ENCODE measurements at regions not wholly inside any gene's neighbourhood (a gene's known extent, or its start where the extent isn't known, plus 50 kb on each side); places are given as distances from the start of the nearest gene placed in this dataset.

DNA sequence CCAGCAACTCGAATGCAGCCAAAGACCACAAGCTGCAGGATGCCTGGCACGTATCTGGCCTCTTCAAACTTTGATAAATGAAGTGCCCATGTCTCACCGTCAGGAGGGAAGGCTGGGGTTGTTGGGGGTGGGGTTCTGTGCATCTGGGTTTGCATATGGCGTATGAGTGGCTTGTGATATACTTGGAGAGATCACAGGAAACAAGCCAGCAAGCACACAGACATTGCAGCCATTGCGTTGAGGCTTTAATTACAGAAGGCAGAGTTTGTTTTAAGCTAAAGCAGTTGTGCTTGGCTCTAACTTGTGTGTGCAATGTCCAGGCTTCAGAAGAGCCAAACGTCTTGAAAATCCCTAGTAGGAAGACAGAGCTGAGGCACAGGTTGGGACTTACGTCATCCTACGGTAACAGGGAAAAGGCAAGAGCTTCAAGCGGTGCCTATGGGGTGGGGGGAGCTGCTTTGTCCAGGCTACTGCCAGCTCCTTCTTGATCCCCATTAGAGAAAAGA, 109.2 kb downstream of the ASB7 start (continued):
- TF ChIP-seq, protein P1, sequence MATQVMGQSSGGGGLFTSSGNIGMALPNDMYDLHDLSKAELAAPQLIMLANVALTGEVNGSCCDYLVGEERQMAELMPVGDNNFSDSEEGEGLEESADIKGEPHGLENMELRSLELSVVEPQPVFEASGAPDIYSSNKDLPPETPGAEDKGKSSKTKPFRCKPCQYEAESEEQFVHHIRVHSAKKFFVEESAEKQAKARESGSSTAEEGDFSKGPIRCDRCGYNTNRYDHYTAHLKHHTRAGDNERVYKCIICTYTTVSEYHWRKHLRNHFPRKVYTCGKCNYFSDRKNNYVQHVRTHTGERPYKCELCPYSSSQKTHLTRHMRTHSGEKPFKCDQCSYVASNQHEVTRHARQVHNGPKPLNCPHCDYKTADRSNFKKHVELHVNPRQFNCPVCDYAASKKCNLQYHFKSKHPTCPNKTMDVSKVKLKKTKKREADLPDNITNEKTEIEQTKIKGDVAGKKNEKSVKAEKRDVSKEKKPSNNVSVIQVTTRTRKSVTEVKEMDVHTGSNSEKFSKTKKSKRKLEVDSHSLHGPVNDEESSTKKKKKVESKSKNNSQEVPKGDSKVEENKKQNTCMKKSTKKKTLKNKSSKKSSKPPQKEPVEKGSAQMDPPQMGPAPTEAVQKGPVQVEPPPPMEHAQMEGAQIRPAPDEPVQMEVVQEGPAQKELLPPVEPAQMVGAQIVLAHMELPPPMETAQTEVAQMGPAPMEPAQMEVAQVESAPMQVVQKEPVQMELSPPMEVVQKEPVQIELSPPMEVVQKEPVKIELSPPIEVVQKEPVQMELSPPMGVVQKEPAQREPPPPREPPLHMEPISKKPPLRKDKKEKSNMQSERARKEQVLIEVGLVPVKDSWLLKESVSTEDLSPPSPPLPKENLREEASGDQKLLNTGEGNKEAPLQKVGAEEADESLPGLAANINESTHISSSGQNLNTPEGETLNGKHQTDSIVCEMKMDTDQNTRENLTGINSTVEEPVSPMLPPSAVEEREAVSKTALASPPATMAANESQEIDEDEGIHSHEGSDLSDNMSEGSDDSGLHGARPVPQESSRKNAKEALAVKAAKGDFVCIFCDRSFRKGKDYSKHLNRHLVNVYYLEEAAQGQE (IDR thresholded peaks at IDR 0.05; ENCODE audit: low read depth) = no peak
- TF ChIP-seq ZFX (IDR thresholded peaks at IDR 0.05) (no peak), POLR2A (IDR thresholded peaks at IDR 0.05; ENCODE audit: borderline replicate concordance, extremely low read depth, insufficient read depth, insufficient read length) (no peak)
- TF ChIP-seq, protein P2, sequence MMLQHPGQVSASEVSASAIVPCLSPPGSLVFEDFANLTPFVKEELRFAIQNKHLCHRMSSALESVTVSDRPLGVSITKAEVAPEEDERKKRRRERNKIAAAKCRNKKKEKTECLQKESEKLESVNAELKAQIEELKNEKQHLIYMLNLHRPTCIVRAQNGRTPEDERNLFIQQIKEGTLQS (IDR thresholded peaks at IDR 0.05) = no peak
- TF ChIP-seq, protein P3, sequence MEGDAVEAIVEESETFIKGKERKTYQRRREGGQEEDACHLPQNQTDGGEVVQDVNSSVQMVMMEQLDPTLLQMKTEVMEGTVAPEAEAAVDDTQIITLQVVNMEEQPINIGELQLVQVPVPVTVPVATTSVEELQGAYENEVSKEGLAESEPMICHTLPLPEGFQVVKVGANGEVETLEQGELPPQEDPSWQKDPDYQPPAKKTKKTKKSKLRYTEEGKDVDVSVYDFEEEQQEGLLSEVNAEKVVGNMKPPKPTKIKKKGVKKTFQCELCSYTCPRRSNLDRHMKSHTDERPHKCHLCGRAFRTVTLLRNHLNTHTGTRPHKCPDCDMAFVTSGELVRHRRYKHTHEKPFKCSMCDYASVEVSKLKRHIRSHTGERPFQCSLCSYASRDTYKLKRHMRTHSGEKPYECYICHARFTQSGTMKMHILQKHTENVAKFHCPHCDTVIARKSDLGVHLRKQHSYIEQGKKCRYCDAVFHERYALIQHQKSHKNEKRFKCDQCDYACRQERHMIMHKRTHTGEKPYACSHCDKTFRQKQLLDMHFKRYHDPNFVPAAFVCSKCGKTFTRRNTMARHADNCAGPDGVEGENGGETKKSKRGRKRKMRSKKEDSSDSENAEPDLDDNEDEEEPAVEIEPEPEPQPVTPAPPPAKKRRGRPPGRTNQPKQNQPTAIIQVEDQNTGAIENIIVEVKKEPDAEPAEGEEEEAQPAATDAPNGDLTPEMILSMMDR (IDR thresholded peaks at IDR 0.05 in 2 of 3, conservative IDR thresholded peaks at IDR 0.05 in 1 of 3; ENCODE audit: borderline replicate concordance in 1 of 3, insufficient read depth in 1 of 3, low read depth in 2 of 3, low read length in 2 of 3) = no peak

DNA sequence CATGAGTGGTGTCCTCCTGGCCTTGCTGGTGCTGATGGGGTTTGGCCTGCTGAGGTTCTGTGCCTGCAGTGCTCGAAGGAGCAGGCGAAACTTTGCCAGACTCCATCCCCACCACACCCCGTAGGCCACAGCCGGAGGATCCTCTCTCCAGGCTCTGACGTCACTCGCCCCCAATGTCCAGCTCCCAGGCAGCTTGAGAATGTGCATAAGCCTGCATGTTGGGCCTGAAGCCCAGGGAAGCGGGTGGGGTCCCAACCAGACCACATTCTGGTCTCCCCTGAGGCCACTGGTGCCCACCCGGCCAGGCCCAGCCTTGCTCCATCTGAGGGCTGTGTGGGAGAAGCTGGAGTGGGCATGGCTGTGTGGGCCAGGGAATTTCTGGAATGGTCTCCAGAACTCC, 109.8 kb downstream of the ASB7 start:
- DNase-seq (ENCODE audit: low read depth, low spot score) (no peak), ATAC-seq (no peak)
- Histone ChIP-seq H3K79me2 (ENCODE audit: insufficient read depth, low read length) (no peaks in the 10 kb centered on the region), H3K4me1 (ENCODE audit: control insufficient read depth in 1 of 2, insufficient read depth in 2 of 2, low read length in 2 of 2) (peaks cover 47 to 67% of the 10 kb centered on the region in 2 experiments), H3K4me3 (replicated peaks in 1 of 2; ENCODE audit: low read depth in 1 of 2, low read length in 2 of 2) (no peak overlapping the region), H3K27me3 (ENCODE audit: insufficient read depth, low read length) (no peaks in the 10 kb centered on the region), H2AFZ (ENCODE audit: low read depth, low read length, poor library complexity, severe bottlenecking) (no peak overlapping the region), H4K20me1 (ENCODE audit: insufficient read depth) (no peaks in the 10 kb centered on the region), H3K36me3 (ENCODE audit: control insufficient read depth in 1 of 2, insufficient read depth in 2 of 2, low read length in 2 of 2) (no peaks in the 10 kb centered on the region; a peak in 1 of 4 replicates), H3K9me2 (ENCODE audit: insufficient read depth) (no peaks in the 10 kb centered on the region), H3K9ac (ENCODE audit: low read length) (peak overlapping the region; percentile 68), H3K9me3 (ENCODE audit: control insufficient read depth in 1 of 2, insufficient read depth in 1 of 2, low read depth in 1 of 2, low read length in 2 of 2) (no peaks in the 10 kb centered on the region), H3K27ac (ENCODE audit: low read depth, low read length) (peak overlapping the region; percentile 92), H3K4me2 (ENCODE audit: low read length) (peak overlapping the region; percentile 35)
- intact Hi-C loops (cut with micrococcal nuclease) = no loop called here
- CTCF ChIA-PET = no interaction called here
- TF ChIP-seq EZH2 (IDR thresholded peaks at IDR 0.05) = no peak
- TF ChIP-seq EZH2phosphoT487 (IDR thresholded peaks at IDR 0.05; ENCODE audit: borderline replicate concordance) = no peak
- TF ChIP-seq ZFX (IDR thresholded peaks at IDR 0.05) = peak; percentile 24; the same call in 1 of the 2 replicates
- TF ChIP-seq ZNF274 (IDR thresholded peaks at IDR 0.05; ENCODE audit: low read depth, low read length) = no peak
- no TSS peak for BruUV-seq (replicated peaks)
- POLR2A ChIA-PET = interaction anchor here (0.6 to 4.5 kb wide), 4 partner anchors 10 to 55 kb away, joined by 3 to 29 read pairs (median 4); no protein-coding TSS in a partner anchor
- RAD21 ChIA-PET (ENCODE audit: low non-redundant PET in 1 of 2, low total read pairs in 2 of 2, uncharacterized antibody in 2 of 2, unreplicated experiment in 2 of 2) = interaction anchor here (1.7 to 1.8 kb wide), 2 partner anchors 10 kb away, joined by 4 to 5 read pairs; no protein-coding TSS in a partner anchor
